Thyroid gland (tissue), 4 donors: ENCODE measurements at regions not wholly inside any gene's neighbourhood (a gene's known extent, or its start where the extent isn't known, plus 50 kb on each side); places are given as distances from the start of the nearest gene placed in this dataset.

Experiments
- CTCF ChIP-seq, 6 experiments: fragments of 200-600 bp in 3 of 6; fragments of 450-650 bp in 3 of 6; sonication (generic) in 3 of 6; IDR thresholded peaks; one replicate each; pipeline ENCODE4 v1.5.1; 2016 to 2019; ENCODE audit warnings: antibody characterized with exemption in 6 of 6, mild to moderate bottlenecking in 2 of 6, inconsistent platforms in 1 of 6, moderate library complexity in 1 of 6
- POLR2A ChIP-seq, 2 donors: fragments of 450-650 bp; IDR thresholded peaks; one replicate each; pipeline ENCODE4 v1.6.1; 2017; ENCODE audit warnings: antibody characterized with exemption in 2 of 2, mild to moderate bottlenecking in 2 of 2, moderate library complexity in 1 of 2

- no peak for TF ChIP-seq CTCF (IDR thresholded peaks at IDR 0.05)
- no peak for TF ChIP-seq POLR2A (IDR thresholded peaks at IDR 0.05)
Observed at GRCh38 chr5:145473042-145473642, 362.0 kb downstream of the PRELID2 start.
